OCI-LY1 (cell line): ENCODE measurements at regions not wholly inside any gene's neighbourhood (a gene's known extent, or its start where the extent isn't known, plus 50 kb on each side); places are given as distances from the start of the nearest gene placed in this dataset.

Experiments used
- H2AFZ ChIP-seq: fragments of 200-600 bp; sonication (generic), shearing (Covaris generic); 2 replicates; pipeline ENCODE4 v1.6.0; 2014; ENCODE audit warnings: antibody characterized with exemption, mild to moderate bottlenecking, low read length
- H3F3A ChIP-seq: fragments of 200-600 bp; sonication (generic), shearing (Covaris generic); 2 replicates; pipeline ENCODE4 v1.6.0; 2014; ENCODE audit warnings: mild to moderate bottlenecking, antibody characterized with exemption, low read length, moderate library complexity; ENCODE audit not compliant: insufficient read depth
- H3K27ac ChIP-seq: fragments of 200-600 bp; sonication (generic); 2 replicates; pipeline ENCODE4 v1.5.1; 2014; ENCODE audit warnings: low read length, mixed run types, mild to moderate bottlenecking, low read depth; ENCODE audit not compliant: poor library complexity, severe bottlenecking
- H3K27me3 ChIP-seq: fragments of 200-600 bp; sonication (generic); 2 replicates; pipeline ENCODE4 v1.6.0; 2014; ENCODE audit warnings: antibody characterized with exemption, mild to moderate bottlenecking, low read length, moderate library complexity; ENCODE audit not compliant: insufficient read depth
- H3K36me3 ChIP-seq: fragments of 200-600 bp; sonication (generic); 2 replicates; pipeline ENCODE4 v1.6.1; 2014; ENCODE audit warnings: mild to moderate bottlenecking, antibody characterized with exemption, low read length, moderate library complexity, mixed read lengths; ENCODE audit not compliant: insufficient read depth
- H3K4me1 ChIP-seq: fragments of 200-600 bp; sonication (generic); 2 replicates; pipeline ENCODE4 v1.5.1; 2014; ENCODE audit warnings: mild to moderate bottlenecking, low read length, moderate library complexity; ENCODE audit not compliant: insufficient read depth, severe bottlenecking
- H3K4me2 ChIP-seq: fragments of 200-600 bp; sonication (generic), shearing (Covaris generic); 2 replicates; pipeline ENCODE4 v1.6.1; 2014; ENCODE audit warnings: low read length
- H3K4me3 ChIP-seq: fragments of 200-600 bp; sonication (generic); 2 replicates; pipeline ENCODE4 v1.5.1; 2014; ENCODE audit warnings: low read length, low read depth, mild to moderate bottlenecking, mixed read lengths; ENCODE audit not compliant: poor library complexity, severe bottlenecking
- H3K79me2 ChIP-seq: fragments of 200-600 bp; shearing (Covaris generic); 2 replicates; pipeline ENCODE4 v1.6.1; 2016; ENCODE audit warnings: mixed run types, low read length, mixed read lengths; ENCODE audit not compliant: insufficient read depth
- H3K9ac ChIP-seq: fragments of 200-600 bp; sonication (generic), shearing (Covaris generic); 2 replicates; pipeline ENCODE4 v1.6.1; 2014; ENCODE audit warnings: mild to moderate bottlenecking, low read length, mixed read lengths
- H3K9me2 ChIP-seq: fragments of 200-600 bp; sonication (generic), shearing (Covaris generic); 2 replicates; pipeline ENCODE4 v1.6.1; 2014; ENCODE audit warnings: low read depth, mild to moderate bottlenecking, low read length, mixed read lengths
- H3K9me3 ChIP-seq: fragments of 200-600 bp; shearing (Covaris generic); 2 replicates; pipeline ENCODE4 v1.6.1; 2014; ENCODE audit warnings: low read length, mixed read lengths
- H4K20me1 ChIP-seq: fragments of 200-600 bp; sonication (generic), shearing (Covaris generic); 2 replicates; pipeline ENCODE4 v1.6.0; 2016; ENCODE audit warnings: mild to moderate bottlenecking, low read length; ENCODE audit not compliant: insufficient read depth
- CTCF ChIP-seq: fragments of 200-600 bp; sonication (generic), shearing (Covaris generic); IDR thresholded peaks from 2 replicates; pipeline ENCODE4 v1.5.1; 2017; ENCODE audit warnings: mild to moderate bottlenecking, antibody characterized with exemption, low read length, moderate library complexity, mixed read lengths
- EZH2 ChIP-seq: fragments of 200-600 bp; sonication (generic), shearing (Covaris generic); IDR thresholded peaks from 2 replicates; pipeline ENCODE4 v1.8.0; 2017; ENCODE audit warnings: borderline replicate concordance, mixed run types, mild to moderate bottlenecking, antibody characterized with exemption, low read length, moderate library complexity, mixed read lengths

GRCh38 chr18:45384962-45385315, 230.3 kb upstream of the SLC14A2 start:
- Histone ChIP-seq H3K9me2 (no peaks in the 10 kb centered on the region), H3K27ac (no peak overlapping the region), H3K9me3 (no peaks in the 10 kb centered on the region), H4K20me1 (no peaks in the 10 kb centered on the region), H3K4me1 (no peaks in the 10 kb centered on the region), H2AFZ (no peak overlapping the region), H3K4me2 (no peak overlapping the region), H3K27me3 (no peaks in the 10 kb centered on the region), H3K79me2 (no peaks in the 10 kb centered on the region), H3K36me3 (no peaks in the 10 kb centered on the region), H3F3A (no peaks in the 10 kb centered on the region), H3K9ac (no peak overlapping the region), H3K4me3 (no peak overlapping the region)
- TF ChIP-seq EZH2 (no peak), CTCF (no peak)

GRCh38 chr18:45386041-45386655, 229.1 kb upstream of the SLC14A2 start:
- H3F3A ChIP-seq, result no peaks in the 10 kb centered on the region
- H3K27ac ChIP-seq, result no peak overlapping the region
- H3K9me3 ChIP-seq, result no peaks in the 10 kb centered on the region
- H3K9ac ChIP-seq, result no peak overlapping the region
- no peaks in the 10 kb centered on the region for H4K20me1 ChIP-seq
- H3K9me2 ChIP-seq, result no peaks in the 10 kb centered on the region
- H3K36me3 ChIP-seq, result no peaks in the 10 kb centered on the region
- H3K4me3 ChIP-seq, result no peak overlapping the region
- no peak overlapping the region for H2AFZ ChIP-seq
- H3K79me2 ChIP-seq, result no peaks in the 10 kb centered on the region
- no peaks in the 10 kb centered on the region for H3K27me3 ChIP-seq
- H3K4me2 ChIP-seq, result no peak overlapping the region
- TF ChIP-seq EZH2, result no peak
- TF ChIP-seq CTCF, result peak; percentile 68
- H3K4me1 ChIP-seq, result no peaks in the 10 kb centered on the region

GRCh38 chr18:45387229-45387628, 228.0 kb upstream of the SLC14A2 start:
- Histone ChIP-seq H3K9me2 (no peaks in the 10 kb centered on the region), H3K4me2 (no peak overlapping the region), H3K27ac (no peak overlapping the region), H3K9ac (no peak overlapping the region), H3F3A (no peaks in the 10 kb centered on the region), H2AFZ (no peak overlapping the region), H3K4me1 (no peaks in the 10 kb centered on the region), H3K4me3 (no peak overlapping the region), H3K79me2 (no peaks in the 10 kb centered on the region), H3K9me3 (no peaks in the 10 kb centered on the region), H4K20me1 (no peaks in the 10 kb centered on the region), H3K27me3 (no peaks in the 10 kb centered on the region), H3K36me3 (no peaks in the 10 kb centered on the region)
- TF ChIP-seq EZH2 (no peak), CTCF (no peak)
